ENCODE measurements at regions not wholly inside any gene's neighbourhood (a gene's known extent, or its start where the extent isn't known, plus 50 kb on each side); places are given as distances from the start of the nearest gene placed in this dataset.

DNA sequence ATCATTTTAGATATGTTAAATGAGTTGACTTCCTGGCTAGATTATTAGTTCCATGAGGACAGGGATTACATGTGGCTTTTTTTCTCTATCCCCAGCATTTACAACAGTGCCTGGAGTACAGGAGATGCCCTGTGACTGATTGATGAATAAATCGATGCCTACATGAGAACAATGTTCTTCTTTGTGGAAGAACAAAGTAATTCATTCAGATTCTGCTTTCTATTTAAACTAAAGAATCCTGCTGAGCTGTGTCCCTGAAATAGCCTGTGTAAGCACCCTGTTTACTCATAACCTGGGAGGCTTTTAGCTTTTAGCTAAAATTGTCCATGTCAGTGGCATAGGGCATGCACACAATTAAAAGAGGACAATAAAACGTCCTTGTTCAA lies 125.1 kb upstream of the BTBD3 start:
- no peaks in the 10 kb centered on the region for H3K27me3 ChIP-seq
- Mint-ChIP-seq H3K27me3 (ENCODE audit: insufficient read depth, low read depth) (peaks cover 12% of the 10 kb centered on the region), H3K9me3 (no peaks in the 10 kb centered on the region), H3K36me3 (no peaks in the 10 kb centered on the region), H3K4me1 (peaks cover 4% of the 10 kb centered on the region), H3K27ac (no peak overlapping the region), H3K4me3 (no peak overlapping the region)
- TF ChIP-seq EZH2 (IDR thresholded peaks at IDR 0.05) (no peak), EZH2phosphoT487 (IDR thresholded peaks at IDR 0.05) (no peak)
- TF ChIP-seq, protein P1, sequence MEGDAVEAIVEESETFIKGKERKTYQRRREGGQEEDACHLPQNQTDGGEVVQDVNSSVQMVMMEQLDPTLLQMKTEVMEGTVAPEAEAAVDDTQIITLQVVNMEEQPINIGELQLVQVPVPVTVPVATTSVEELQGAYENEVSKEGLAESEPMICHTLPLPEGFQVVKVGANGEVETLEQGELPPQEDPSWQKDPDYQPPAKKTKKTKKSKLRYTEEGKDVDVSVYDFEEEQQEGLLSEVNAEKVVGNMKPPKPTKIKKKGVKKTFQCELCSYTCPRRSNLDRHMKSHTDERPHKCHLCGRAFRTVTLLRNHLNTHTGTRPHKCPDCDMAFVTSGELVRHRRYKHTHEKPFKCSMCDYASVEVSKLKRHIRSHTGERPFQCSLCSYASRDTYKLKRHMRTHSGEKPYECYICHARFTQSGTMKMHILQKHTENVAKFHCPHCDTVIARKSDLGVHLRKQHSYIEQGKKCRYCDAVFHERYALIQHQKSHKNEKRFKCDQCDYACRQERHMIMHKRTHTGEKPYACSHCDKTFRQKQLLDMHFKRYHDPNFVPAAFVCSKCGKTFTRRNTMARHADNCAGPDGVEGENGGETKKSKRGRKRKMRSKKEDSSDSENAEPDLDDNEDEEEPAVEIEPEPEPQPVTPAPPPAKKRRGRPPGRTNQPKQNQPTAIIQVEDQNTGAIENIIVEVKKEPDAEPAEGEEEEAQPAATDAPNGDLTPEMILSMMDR (IDR thresholded peaks at IDR 0.05): no peak
- H4K20me1 ChIP-seq (ENCODE audit: low read depth): no peaks in the 10 kb centered on the region
- H3K36me3 ChIP-seq: no peaks in the 10 kb centered on the region
- H3K4me2 ChIP-seq: no peak overlapping the region
- no peak overlapping the region for H2AFZ ChIP-seq (replicated peaks)
- DNase-seq (ENCODE audit: low spot score): no peak
- no peak overlapping the region for H3K4me3 ChIP-seq
- no peak overlapping the region for H3K9ac ChIP-seq
- no peak overlapping the region for H3K27ac ChIP-seq
- H3F3A ChIP-seq (ENCODE audit: low read depth): no peaks in the 10 kb centered on the region
- H3K4me1 ChIP-seq: no peaks in the 10 kb centered on the region
- H3K79me2 ChIP-seq (ENCODE audit: low read depth): no peaks in the 10 kb centered on the region
- H3K9me3 ChIP-seq (ENCODE audit: low read depth): no peaks in the 10 kb centered on the region

DNA sequence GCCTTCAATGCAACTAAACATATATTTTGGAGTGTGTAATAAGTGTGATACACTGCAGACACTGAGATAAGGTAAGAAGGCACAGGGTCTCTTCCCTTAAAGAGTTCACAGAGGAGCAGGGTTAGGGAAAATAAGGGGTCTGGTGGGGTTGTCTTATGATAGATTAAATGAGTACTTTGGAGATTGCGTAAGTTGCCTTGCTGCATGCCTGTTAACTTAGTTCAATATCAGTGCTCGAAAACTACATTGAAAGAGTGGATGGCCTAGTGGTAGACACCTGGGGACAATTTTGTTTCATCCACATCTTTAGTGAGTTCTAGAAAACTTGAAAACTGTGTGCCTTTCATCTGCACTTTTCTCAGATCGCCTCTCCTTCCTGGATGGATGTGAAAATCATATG lies 123.2 kb upstream of the BTBD3 start:
- Mint-ChIP-seq H3K9me3 (no peaks in the 10 kb centered on the region), H3K4me1 (peaks cover 6% of the 10 kb centered on the region), H3K4me3 (no peak overlapping the region), H3K27me3 (ENCODE audit: insufficient read depth, low read depth) (peaks cover 8% of the 10 kb centered on the region), H3K27ac (no peak overlapping the region), H3K36me3 (no peaks in the 10 kb centered on the region)
- Histone ChIP-seq H3K4me2 (no peak overlapping the region), H3K4me1 (no peaks in the 10 kb centered on the region), H4K20me1 (ENCODE audit: low read depth) (no peaks in the 10 kb centered on the region), H3K27ac (no peak overlapping the region), H3F3A (ENCODE audit: low read depth) (no peaks in the 10 kb centered on the region), H3K9ac (no peak overlapping the region), H3K79me2 (ENCODE audit: low read depth) (no peaks in the 10 kb centered on the region), H2AFZ (replicated peaks) (no peak overlapping the region), H3K27me3 (peaks cover 5% of the 10 kb centered on the region), H3K4me3 (no peak overlapping the region), H3K9me3 (ENCODE audit: low read depth) (no peaks in the 10 kb centered on the region), H3K36me3 (no peaks in the 10 kb centered on the region)
- TF ChIP-seq EZH2phosphoT487 (IDR thresholded peaks at IDR 0.05): no peak
- TF ChIP-seq EZH2 (IDR thresholded peaks at IDR 0.05): no peak
- TF ChIP-seq, protein P1 (IDR thresholded peaks at IDR 0.05): no peak
- DNase-seq (ENCODE audit: low spot score): no peak

DNA sequence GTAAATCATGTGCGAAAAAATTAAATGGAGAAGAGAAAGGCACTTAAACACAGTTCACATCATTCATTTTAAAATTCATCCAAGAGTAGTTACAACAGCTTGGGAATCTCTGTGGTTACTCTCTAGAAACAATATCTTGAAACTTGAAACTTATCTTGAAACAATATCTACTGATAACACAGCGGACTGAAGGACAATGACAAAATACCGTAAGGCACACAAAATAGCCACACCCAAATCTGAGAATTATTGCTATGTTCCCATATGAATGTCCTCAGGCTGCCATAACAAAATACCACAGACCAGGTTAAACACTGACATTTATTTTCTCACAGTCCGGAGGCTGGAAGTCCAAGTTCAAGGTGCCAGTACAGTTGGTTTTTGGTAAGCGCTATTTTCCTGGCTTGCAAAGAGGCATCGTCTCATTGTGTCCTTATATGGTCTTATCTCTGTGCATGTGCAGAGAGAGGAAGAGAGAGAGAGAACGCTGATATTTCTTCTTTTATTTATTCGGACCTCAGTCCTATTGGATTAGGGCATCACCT lies 122.5 kb upstream of the BTBD3 start:
- H3K27ac Mint-ChIP-seq: no peak overlapping the region
- Histone ChIP-seq H2AFZ (replicated peaks) (no peak overlapping the region), H3K4me3 (no peak overlapping the region), H3K27me3 (peaks cover 5% of the 10 kb centered on the region), H3F3A (ENCODE audit: low read depth) (no peaks in the 10 kb centered on the region), H4K20me1 (ENCODE audit: low read depth) (no peaks in the 10 kb centered on the region), H3K27ac (no peak overlapping the region), H3K79me2 (ENCODE audit: low read depth) (no peaks in the 10 kb centered on the region), H3K4me1 (no peaks in the 10 kb centered on the region), H3K36me3 (no peaks in the 10 kb centered on the region), H3K9me3 (ENCODE audit: low read depth) (no peaks in the 10 kb centered on the region), H3K9ac (no peak overlapping the region), H3K4me2 (no peak overlapping the region)
- peaks cover 7% of the 10 kb centered on the region for H3K27me3 Mint-ChIP-seq (ENCODE audit: insufficient read depth, low read depth)
- H3K9me3 Mint-ChIP-seq: no peaks in the 10 kb centered on the region
- no peaks in the 10 kb centered on the region for H3K36me3 Mint-ChIP-seq
- H3K4me3 Mint-ChIP-seq: no peak overlapping the region
- TF ChIP-seq, protein P1 (IDR thresholded peaks at IDR 0.05): no peak
- TF ChIP-seq EZH2 (IDR thresholded peaks at IDR 0.05): no peak
- no peak for TF ChIP-seq EZH2phosphoT487 (IDR thresholded peaks at IDR 0.05)
- H3K4me1 Mint-ChIP-seq: peaks cover 6% of the 10 kb centered on the region
- DNase-seq (ENCODE audit: low spot score): no peak
